ENCODE measurements at regions not wholly inside any gene's neighbourhood (a gene's known extent, or its start where the extent isn't known, plus 50 kb on each side); places are given as distances from the start of the nearest gene placed in this dataset.

DNA sequence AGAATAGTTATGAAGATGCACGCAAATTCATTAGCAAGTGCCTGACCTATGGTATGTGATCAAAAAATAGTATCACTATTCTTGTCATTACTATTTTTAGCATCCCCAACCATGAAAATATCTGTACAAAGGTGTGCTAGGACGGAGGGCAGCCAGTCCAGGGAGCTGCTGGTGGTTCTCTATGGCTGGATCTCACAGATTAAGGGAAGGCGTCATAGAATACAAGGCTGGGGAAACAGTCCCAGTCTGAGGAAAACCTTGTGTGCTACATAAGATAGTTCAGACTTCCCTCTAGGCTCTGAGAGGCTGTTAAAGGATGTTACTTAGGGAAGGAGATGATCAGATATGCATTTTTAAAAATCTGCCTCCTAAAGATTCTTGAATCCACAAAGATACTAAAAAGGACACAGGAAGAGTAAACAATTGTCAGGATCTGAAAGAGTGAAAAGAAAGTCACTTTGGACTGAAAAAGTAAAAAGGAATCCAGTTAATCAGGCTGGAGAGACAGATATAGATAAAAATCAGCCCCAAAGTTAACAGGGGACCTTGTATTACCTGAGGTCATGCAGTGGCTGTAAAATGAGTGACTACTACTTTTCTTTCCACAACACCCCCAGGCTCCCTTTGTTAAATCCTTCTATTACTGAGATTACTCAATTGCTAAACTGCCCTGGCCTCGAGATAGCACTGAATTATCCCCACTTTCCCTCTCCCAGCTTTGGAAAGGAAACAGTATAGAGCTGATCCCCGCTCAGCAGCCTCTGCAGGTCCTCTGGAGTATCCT, 108.6 kb downstream of the MAB21L3 start:
- Mint-ChIP-seq H3K4me3 (no peak overlapping the region), H3K9me3 (no peaks in the 10 kb centered on the region), H3K4me1 (peaks cover 10% of the 10 kb centered on the region), H3K27ac (no peak overlapping the region), H3K36me3 (no peaks in the 10 kb centered on the region), H3K27me3 (peaks cover 10% of the 10 kb centered on the region)
- ATAC-seq, result no peak

DNA sequence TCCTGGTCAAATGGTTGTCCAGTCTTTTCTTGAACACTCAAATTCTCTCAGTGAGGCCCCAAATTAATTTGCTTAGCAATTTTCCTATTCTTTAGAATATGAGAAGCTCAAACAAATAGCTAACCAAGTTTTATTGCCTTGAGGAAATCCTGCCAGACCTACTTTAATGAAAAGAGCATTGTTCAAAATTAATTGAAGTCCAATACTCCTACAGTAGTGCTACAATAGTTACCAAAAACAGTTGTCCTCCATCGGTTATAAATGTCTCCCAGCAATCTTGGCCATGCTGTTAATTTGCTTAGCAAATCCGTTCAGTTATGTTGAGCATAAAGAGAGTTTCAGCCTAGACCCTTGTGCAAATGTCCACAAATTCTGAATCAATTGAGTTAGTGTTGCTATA, 112.9 kb downstream of the MAB21L3 start:
- ATAC-seq, result no peak
- Mint-ChIP-seq H3K4me3 (no peak overlapping the region), H3K4me1 (peaks cover 47% of the 10 kb centered on the region), H3K27ac (no peak overlapping the region), H3K36me3 (no peaks in the 10 kb centered on the region), H3K27me3 (peaks cover 10% of the 10 kb centered on the region), H3K9me3 (no peaks in the 10 kb centered on the region)

DNA sequence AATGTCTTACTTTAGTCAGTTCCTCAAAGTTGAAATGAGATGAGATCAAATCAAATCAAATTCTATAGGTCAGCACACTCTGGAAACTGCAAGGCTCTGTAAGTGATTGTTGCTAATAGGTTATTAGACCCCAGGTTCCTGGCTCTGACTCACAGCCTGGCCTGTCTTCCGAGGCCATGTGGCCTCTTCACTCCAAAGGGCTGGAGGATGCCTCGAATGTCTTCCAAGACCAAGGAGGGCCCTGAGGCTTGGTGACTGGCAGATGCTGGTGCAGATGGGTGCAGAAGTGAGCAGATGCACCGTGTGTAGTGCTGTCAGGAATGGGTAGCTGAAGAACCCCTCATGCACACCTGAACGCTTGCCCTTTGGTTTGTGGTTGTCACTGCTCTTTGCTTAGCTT, 113.4 kb downstream of the MAB21L3 start:
- no peak overlapping the region for H3K27ac Mint-ChIP-seq
- H3K27me3 Mint-ChIP-seq, result peaks cover 10% of the 10 kb centered on the region
- peaks cover 47% of the 10 kb centered on the region for H3K4me1 Mint-ChIP-seq

DNA sequence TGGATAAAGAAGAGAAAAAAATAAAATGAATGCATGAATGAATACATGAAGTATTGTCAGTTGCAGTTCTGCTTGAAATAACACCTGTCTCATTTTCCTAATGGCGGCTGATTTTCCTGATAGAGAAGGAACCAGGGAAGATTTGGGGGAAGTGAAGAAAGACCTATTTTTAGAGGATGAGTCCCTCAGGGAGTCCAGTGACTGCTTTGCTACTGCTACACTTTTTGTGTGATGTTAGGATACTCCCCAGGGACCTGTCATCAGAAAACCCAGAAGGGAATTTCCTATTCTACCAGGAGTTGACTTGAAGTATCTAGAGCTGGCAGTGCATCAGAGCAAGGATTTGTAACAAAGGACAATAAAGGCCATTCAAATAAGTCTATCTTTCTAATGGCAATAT, 114.8 kb downstream of the MAB21L3 start:
- Mint-ChIP-seq H3K36me3 (no peaks in the 10 kb centered on the region), H3K4me1 (peaks cover 47% of the 10 kb centered on the region), H3K27me3 (peaks cover 10% of the 10 kb centered on the region), H3K9me3 (no peaks in the 10 kb centered on the region), H3K4me3 (no peak overlapping the region), H3K27ac (peak overlapping the region; percentile 34)
- ATAC-seq, result peak; percentile 58

More for the DNA sequence above, 113.4 kb downstream of the MAB21L3 start:
- ATAC-seq, result no peak
- H3K36me3 Mint-ChIP-seq, result no peaks in the 10 kb centered on the region
- H3K4me3 Mint-ChIP-seq, result no peak overlapping the region
- no peaks in the 10 kb centered on the region for H3K9me3 Mint-ChIP-seq

DNA sequence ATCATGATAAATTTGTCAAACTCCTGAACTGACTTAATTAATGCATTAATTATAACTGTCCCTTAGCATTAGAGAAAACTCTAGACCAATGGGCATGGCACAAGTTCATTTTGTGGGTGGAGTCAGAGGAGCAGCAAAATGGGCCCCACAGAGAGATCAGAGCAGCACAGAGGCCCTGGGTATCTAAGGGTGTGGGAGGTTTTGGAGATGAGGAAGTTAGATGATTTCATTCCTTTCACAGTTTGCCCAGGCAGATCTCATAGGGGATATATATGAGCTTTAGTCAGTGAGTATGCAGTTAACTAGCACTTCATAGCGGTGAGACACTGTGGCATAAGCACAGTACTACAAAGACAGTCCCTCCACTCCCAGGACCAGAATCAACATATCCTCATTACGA, 117.3 kb downstream of the MAB21L3 start:
- Mint-ChIP-seq H3K9me3 (no peaks in the 10 kb centered on the region), H3K4me1 (peaks cover 49% of the 10 kb centered on the region), H3K36me3 (no peaks in the 10 kb centered on the region), H3K27me3 (peaks cover 7% of the 10 kb centered on the region), H3K4me3 (no peak overlapping the region), H3K27ac (no peak overlapping the region)
- ATAC-seq, result peak; percentile 50

DNA sequence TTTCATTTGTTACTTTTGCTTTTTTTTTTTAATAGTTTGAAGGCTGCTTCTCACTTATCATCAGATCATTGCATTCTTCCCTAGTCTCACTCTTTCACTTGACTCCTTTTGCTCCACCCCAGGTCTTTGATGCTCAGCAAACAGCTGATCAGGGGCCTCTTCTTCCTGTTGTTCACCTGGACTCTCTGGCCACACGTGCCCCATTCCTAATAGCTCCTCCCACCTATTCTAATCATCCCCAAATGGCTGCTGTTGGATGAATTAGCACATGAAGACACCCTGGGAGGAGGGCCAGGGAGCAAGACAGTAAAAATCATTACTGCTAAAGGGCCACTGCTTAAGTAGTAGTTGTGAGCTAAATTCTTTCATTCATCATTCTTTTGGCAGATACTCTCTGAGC, 119.5 kb downstream of the MAB21L3 start:
- ATAC-seq, result no peak
- no peaks in the 10 kb centered on the region for H3K36me3 Mint-ChIP-seq
- H3K9me3 Mint-ChIP-seq, result no peaks in the 10 kb centered on the region
- peaks cover 7% of the 10 kb centered on the region for H3K27me3 Mint-ChIP-seq
- H3K4me1 Mint-ChIP-seq, result peaks cover 37% of the 10 kb centered on the region
- no peak overlapping the region for H3K27ac Mint-ChIP-seq
- no peak overlapping the region for H3K4me3 Mint-ChIP-seq

DNA sequence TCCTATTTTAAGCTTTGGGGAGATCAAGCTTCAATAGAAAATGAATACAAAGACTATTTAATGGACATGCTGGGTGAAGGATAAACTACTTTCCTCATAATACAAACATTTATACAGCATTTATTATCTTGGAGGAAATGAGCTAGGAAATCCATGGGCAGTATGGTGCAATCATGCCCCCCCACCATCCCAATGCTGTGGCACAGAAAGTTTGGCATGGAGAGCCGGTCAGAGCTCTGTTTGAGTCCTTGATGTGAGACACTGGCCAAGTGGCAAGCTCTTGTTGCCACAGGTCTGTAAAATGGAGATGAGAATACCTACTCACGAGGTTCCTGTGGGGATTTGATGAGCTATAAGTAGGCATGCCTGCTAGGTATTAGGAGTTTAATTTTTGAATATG, 120.6 kb downstream of the MAB21L3 start:
- Mint-ChIP-seq H3K27me3 (peaks cover 7% of the 10 kb centered on the region), H3K9me3 (no peaks in the 10 kb centered on the region), H3K4me3 (no peak overlapping the region), H3K4me1 (peaks cover 26% of the 10 kb centered on the region), H3K36me3 (no peaks in the 10 kb centered on the region), H3K27ac (no peak overlapping the region)
- no peak for ATAC-seq

DNA sequence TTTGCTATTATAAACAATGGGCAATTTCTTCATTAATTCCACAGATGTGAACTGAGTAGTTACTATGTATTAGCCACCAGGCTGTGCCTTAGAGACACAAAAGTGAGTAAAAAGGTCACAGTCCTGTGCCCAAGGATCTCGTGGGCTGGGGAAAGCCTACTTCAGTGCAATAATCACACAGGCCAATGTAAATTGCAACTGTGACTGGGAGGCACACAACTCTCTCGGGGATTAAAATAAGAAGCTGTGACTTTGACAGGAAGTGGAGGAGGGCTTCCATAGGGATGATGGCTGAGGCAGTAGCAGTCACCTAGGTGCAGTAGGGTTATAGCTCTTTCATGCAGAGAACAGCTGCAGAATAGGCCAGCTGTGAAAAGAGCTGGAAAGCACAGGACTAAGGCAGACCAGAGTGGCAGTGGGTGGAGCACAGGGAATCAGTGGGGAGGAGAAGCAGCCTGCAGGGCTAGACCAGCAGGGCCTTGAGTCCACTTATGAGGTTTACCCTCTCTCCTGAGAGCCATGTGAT, 121.9 kb downstream of the MAB21L3 start:
- Mint-ChIP-seq H3K4me1 (peaks cover 16% of the 10 kb centered on the region), H3K4me3 (no peak overlapping the region), H3K36me3 (no peaks in the 10 kb centered on the region), H3K27ac (no peak overlapping the region), H3K27me3 (peaks cover 18% of the 10 kb centered on the region), H3K9me3 (no peaks in the 10 kb centered on the region)
- ATAC-seq, result peak; percentile 74

DNA sequence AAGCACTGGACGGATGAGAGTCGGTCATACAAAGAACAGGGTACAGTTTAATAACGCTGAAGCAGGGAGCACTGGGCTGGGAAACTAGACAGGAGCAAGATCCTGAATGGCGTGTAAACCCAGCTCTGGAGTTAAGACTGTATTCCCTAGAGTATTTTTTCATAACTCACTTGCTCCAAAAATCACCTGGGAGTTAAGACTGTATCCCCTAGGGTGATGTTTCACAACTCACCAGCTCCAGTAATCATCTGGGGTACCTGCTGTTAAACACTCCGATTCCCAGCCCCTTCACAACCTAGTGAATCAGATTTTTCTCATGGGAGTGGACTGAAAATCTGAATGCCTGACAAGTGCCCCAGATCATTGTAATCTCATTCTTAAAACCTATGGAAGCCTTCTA, 123.2 kb downstream of the MAB21L3 start:
- Mint-ChIP-seq H3K9me3 (no peaks in the 10 kb centered on the region), H3K4me1 (peaks cover 9% of the 10 kb centered on the region), H3K4me3 (no peak overlapping the region), H3K27ac (no peak overlapping the region), H3K27me3 (peaks cover 18% of the 10 kb centered on the region), H3K36me3 (no peaks in the 10 kb centered on the region)
- no peak for ATAC-seq

DNA sequence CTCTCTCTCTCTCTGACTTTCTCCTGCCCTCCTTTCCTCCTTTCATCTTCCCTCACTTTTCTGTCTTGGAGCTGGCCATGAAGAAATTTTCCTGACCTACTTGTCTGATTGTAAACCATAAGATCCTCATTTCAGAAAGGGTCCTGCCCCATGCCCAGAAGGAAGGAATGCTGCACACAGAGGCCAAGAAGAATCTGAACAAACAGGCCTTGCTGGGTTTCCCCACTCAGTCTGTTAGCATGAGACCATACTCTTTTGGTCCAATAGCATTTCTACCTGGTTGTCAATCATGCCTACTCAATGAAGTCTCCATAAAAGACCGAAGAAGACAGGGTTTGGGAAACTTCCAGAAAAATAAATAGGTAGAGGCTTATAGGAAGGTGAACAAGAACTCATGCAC, 128.7 kb downstream of the MAB21L3 start:
- ATAC-seq, result no peak
- Mint-ChIP-seq H3K36me3 (no peaks in the 10 kb centered on the region), H3K4me3 (no peak overlapping the region), H3K27me3 (peaks cover 22% of the 10 kb centered on the region), H3K9me3 (no peaks in the 10 kb centered on the region), H3K27ac (no peak overlapping the region), H3K4me1 (no peaks in the 10 kb centered on the region)

DNA sequence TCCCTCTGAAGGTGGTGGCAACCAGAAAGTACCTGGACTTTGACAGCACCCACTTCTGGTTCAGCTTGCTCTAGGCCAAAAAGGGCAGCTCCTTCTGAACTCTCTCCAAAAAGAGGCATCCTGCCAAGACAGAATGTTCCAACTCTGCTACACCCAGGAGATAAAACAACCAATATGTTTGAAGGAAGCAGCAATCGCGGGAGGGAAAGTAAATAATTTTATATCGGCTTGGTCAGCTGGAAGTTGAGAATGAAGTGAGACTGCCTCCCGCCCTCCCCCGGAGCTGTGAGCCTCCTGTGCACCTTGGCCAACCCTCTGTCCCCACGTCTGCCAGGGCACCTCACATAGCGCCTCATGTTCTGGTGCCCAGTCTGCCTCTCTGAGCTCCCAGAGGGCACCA, 130.3 kb upstream of the ATP1A1 start:
- ATAC-seq, result no peak
- Mint-ChIP-seq H3K9me3 (no peaks in the 10 kb centered on the region), H3K27me3 (peaks cover 12% of the 10 kb centered on the region), H3K27ac (no peak overlapping the region), H3K4me3 (no peak overlapping the region), H3K4me1 (no peaks in the 10 kb centered on the region), H3K36me3 (no peaks in the 10 kb centered on the region)

DNA sequence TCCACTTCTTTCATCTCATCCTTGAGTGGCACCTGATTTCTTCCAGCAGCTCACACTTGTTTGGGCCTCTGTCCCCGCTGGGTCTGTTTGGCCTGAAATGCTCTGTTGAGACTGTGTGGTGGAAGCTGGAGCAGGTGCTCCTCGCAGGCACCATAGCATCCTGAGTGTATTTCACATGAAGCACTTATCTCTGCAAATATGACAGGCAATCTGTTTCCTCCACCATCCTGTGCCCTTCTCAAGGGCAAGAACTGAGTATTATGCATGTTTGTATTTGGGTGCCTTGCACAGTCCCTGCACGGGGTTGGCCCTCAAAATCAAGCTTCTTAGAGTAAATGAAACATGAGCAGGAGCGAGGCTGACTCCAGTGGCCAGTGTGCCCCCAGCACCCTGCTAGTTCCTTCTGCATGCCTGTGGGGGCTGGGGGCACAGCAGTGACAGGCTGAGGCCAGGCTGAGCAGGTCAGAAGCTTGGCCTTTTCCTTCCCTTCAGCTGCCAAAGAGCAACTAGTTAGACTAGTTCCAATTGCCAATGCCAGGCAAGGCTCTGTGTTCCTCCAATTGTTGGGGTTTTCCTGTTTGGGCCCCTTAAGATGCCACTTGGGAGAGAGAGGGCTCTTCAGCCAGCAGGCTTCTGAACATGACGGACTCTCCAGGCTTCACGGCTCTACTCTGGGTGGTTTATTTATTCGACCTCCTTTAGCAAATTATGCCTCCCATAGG, 129.6 kb upstream of the ATP1A1 start:
- no peaks in the 10 kb centered on the region for H3K36me3 Mint-ChIP-seq
- ATAC-seq, result no peak
- H3K4me1 Mint-ChIP-seq, result no peaks in the 10 kb centered on the region
- no peaks in the 10 kb centered on the region for H3K9me3 Mint-ChIP-seq
- H3K27me3 Mint-ChIP-seq, result peaks cover 11% of the 10 kb centered on the region
- no peak overlapping the region for H3K4me3 Mint-ChIP-seq
- H3K27ac Mint-ChIP-seq, result no peak overlapping the region

DNA sequence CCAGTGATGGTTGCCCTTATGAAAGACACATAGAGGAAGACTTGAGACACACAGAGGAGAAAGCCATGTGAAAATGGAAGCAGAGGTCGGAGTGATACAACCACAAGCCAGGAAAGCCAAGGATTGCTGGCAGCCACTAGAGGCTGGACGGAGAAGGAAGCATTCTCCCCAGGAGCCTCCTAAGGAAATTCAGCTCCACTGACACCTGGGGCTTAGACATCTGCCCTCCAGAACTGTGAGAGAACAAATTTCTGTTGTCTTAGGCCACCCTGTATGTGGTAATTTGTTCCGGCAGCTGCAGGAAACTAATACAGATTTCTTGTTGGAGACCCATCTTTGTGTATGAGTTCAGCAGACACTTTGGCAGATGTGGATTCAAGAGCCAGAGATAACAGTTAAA, 126.9 kb upstream of the ATP1A1 start:
- no peaks in the 10 kb centered on the region for H3K9me3 Mint-ChIP-seq
- H3K4me1 Mint-ChIP-seq, result no peaks in the 10 kb centered on the region
- H3K27me3 Mint-ChIP-seq, result peaks cover 3% of the 10 kb centered on the region
- H3K27ac Mint-ChIP-seq, result no peak overlapping the region
- H3K4me3 Mint-ChIP-seq, result no peak overlapping the region
- H3K36me3 Mint-ChIP-seq, result no peaks in the 10 kb centered on the region
- ATAC-seq, result no peak

DNA sequence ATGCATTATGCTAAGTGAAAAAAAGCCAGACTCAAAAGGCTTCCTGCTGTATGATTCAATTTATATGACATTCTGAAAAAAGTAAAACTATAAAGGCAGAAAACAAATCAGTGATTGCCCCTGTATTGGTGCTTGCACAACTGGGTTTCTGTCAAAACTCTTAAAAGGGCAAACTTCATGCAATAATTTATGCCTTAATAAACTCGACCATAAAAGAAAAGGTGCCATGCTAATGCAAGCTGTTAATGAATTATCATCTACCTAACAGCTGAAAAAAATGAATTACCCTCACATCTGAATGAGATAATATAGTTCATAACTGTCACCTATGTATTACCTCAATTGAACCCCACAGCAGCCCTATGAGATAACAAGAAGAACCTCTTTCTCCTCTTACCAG, 120.8 kb upstream of the ATP1A1 start:
- no peak for ATAC-seq
- H3K27ac Mint-ChIP-seq, result no peak overlapping the region
- no peaks in the 10 kb centered on the region for H3K36me3 Mint-ChIP-seq
- H3K4me3 Mint-ChIP-seq, result no peak overlapping the region
- H3K4me1 Mint-ChIP-seq, result peaks cover 7% of the 10 kb centered on the region
- H3K9me3 Mint-ChIP-seq, result no peaks in the 10 kb centered on the region
- peaks cover 9% of the 10 kb centered on the region for H3K27me3 Mint-ChIP-seq

DNA sequence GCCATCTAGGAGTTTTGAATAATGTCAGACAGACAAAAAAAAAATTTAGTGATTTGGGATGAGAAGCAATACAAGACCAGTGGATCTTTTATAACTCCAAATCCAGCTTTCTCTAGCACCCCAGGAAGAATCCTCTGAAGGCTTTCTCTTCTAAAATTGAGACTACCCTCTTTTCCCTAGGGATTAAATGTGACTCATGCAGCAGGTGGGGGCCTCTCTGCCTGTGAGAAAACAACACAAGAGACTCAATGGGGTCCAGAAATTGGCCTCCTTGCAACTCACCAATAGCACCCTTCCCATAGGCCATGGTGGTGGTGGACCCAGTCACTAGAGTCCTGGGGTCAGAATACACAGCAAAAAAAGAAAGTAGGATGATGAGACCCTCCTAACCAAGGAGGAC, 120.3 kb upstream of the ATP1A1 start:
- H3K9me3 Mint-ChIP-seq, result no peaks in the 10 kb centered on the region
- ATAC-seq, result no peak
- peaks cover 9% of the 10 kb centered on the region for H3K27me3 Mint-ChIP-seq
- peaks cover 7% of the 10 kb centered on the region for H3K4me1 Mint-ChIP-seq
- H3K27ac Mint-ChIP-seq, result no peak overlapping the region
- H3K4me3 Mint-ChIP-seq, result no peak overlapping the region
- H3K36me3 Mint-ChIP-seq, result no peaks in the 10 kb centered on the region
